ENCODE measurements at regions not wholly inside any gene's neighbourhood (a gene's known extent, or its start where the extent isn't known, plus 50 kb on each side); places are given as distances from the start of the nearest gene placed in this dataset.
"Not testable (repeated sequence)": the region's sequence is repeated elsewhere in the genome, so short reads cannot be mapped to it uniquely, and the experiment has no call there.

GRCh38 chr2:22942441-22942840 lies 442.5 kb upstream of the KLHL29 start:
- no peak overlapping the region for H3K4me3 Mint-ChIP-seq

GRCh38 chr2:22944143-22944542 lies 440.8 kb upstream of the KLHL29 start:
- Mint-ChIP-seq H3K9me3 (no peaks in the 10 kb centered on the region), H3K4me3 (no peak overlapping the region), H3K4me1 (ENCODE audit: low read depth) (no peaks in the 10 kb centered on the region), H3K36me3 (ENCODE audit: insufficient read depth in 2 of 2) (no peaks in the 10 kb centered on the region), H3K27me3 (ENCODE audit: low read depth) (no peaks in the 10 kb centered on the region), H3K27ac (no peak overlapping the region)
- ATAC-seq (replicated peaks in 1 of 2) (no peak), DNase-seq (no peak)

More at GRCh38 chr2:22942441-22942840, 442.5 kb upstream of the KLHL29 start:
- H3K27me3 Mint-ChIP-seq (ENCODE audit: low read depth) = no peaks in the 10 kb centered on the region
- ATAC-seq (replicated peaks in 1 of 2) = no peak
- H3K9me3 Mint-ChIP-seq = no peaks in the 10 kb centered on the region
- no peaks in the 10 kb centered on the region for H3K4me1 Mint-ChIP-seq (ENCODE audit: low read depth)
- H3K27ac Mint-ChIP-seq = no peak overlapping the region
- no peak for DNase-seq
- no peaks in the 10 kb centered on the region for H3K36me3 Mint-ChIP-seq (ENCODE audit: insufficient read depth in 2 of 2)

GRCh38 chr2:22946553-22946952 lies 438.4 kb upstream of the KLHL29 start:
- H3K9me3 Mint-ChIP-seq = no peaks in the 10 kb centered on the region
- DNase-seq (no peak), ATAC-seq (replicated peaks in 1 of 2) (no peak)
- no peak overlapping the region for H3K4me3 Mint-ChIP-seq
- no peaks in the 10 kb centered on the region for H3K36me3 Mint-ChIP-seq (ENCODE audit: insufficient read depth in 2 of 2)
- no peaks in the 10 kb centered on the region for H3K27me3 Mint-ChIP-seq (ENCODE audit: low read depth)
- H3K4me1 Mint-ChIP-seq (ENCODE audit: low read depth) = no peaks in the 10 kb centered on the region
- no peak overlapping the region for H3K27ac Mint-ChIP-seq

- Mint-ChIP-seq H3K4me1 (ENCODE audit: low read depth) (no peaks in the 10 kb centered on the region), H3K27me3 (ENCODE audit: low read depth) (no peaks in the 10 kb centered on the region), H3K4me3 (no peak overlapping the region), H3K27ac (no peak overlapping the region), H3K9me3 (no peaks in the 10 kb centered on the region), H3K36me3 (ENCODE audit: insufficient read depth in 2 of 2) (no peaks in the 10 kb centered on the region)
- DNase-seq = no peak
- no peak for ATAC-seq (replicated peaks in 1 of 2)
Observed at GRCh38 chr2:22947741-22948140, 437.2 kb upstream of the KLHL29 start.

- no peaks in the 10 kb centered on the region for H3K27me3 Mint-ChIP-seq (ENCODE audit: low read depth)
- no peaks in the 10 kb centered on the region for H3K36me3 Mint-ChIP-seq (ENCODE audit: insufficient read depth in 2 of 2)
- H3K27ac Mint-ChIP-seq = no peak overlapping the region
- no peaks in the 10 kb centered on the region for H3K9me3 Mint-ChIP-seq
- DNase-seq = no peak
- no peak for ATAC-seq (replicated peaks in 1 of 2)
- H3K4me3 Mint-ChIP-seq = no peak overlapping the region
- H3K4me1 Mint-ChIP-seq (ENCODE audit: low read depth) = no peaks in the 10 kb centered on the region
Observed at GRCh38 chr2:22950431-22950830, 434.5 kb upstream of the KLHL29 start.

- Mint-ChIP-seq H3K27me3 (ENCODE audit: low read depth) (no peaks in the 10 kb centered on the region), H3K27ac (no peak overlapping the region), H3K36me3 (ENCODE audit: insufficient read depth in 2 of 2) (no peaks in the 10 kb centered on the region), H3K4me3 (no peak overlapping the region), H3K9me3 (no peaks in the 10 kb centered on the region), H3K4me1 (ENCODE audit: low read depth) (no peaks in the 10 kb centered on the region)
- DNase-seq (no peak), ATAC-seq (replicated peaks in 1 of 2) (no peak)
Observed at GRCh38 chr2:22952656-22953225, 432.2 kb upstream of the KLHL29 start.

- no peak for ATAC-seq (replicated peaks in 1 of 2)
- Mint-ChIP-seq H3K9me3 (no peaks in the 10 kb centered on the region), H3K36me3 (ENCODE audit: insufficient read depth in 2 of 2) (no peaks in the 10 kb centered on the region), H3K4me1 (ENCODE audit: low read depth) (no peaks in the 10 kb centered on the region), H3K27me3 (ENCODE audit: low read depth) (no peaks in the 10 kb centered on the region), H3K4me3 (no peak overlapping the region), H3K27ac (no peak overlapping the region)
- no peak for DNase-seq
Observed at GRCh38 chr2:22957446-22957845, 427.5 kb upstream of the KLHL29 start.

GRCh38 chr2:22958308-22958707 lies 426.7 kb upstream of the KLHL29 start:
- no peaks in the 10 kb centered on the region for H3K27me3 Mint-ChIP-seq (ENCODE audit: low read depth)
- H3K9me3 Mint-ChIP-seq = no peaks in the 10 kb centered on the region

GRCh38 chr2:22967756-22968155 lies 417.2 kb upstream of the KLHL29 start:
- H3K27ac Mint-ChIP-seq = no peak overlapping the region
- no peak overlapping the region for H3K4me3 Mint-ChIP-seq
- DNase-seq = no peak
- no peaks in the 10 kb centered on the region for H3K36me3 Mint-ChIP-seq (ENCODE audit: insufficient read depth in 2 of 2)
- H3K4me1 Mint-ChIP-seq (ENCODE audit: low read depth) = no peaks in the 10 kb centered on the region
- no peak for ATAC-seq (replicated peaks in 1 of 2)
- peaks cover 0 to 1% of the 10 kb centered on the region in 2 donors for H3K9me3 Mint-ChIP-seq
- H3K27me3 Mint-ChIP-seq (ENCODE audit: low read depth) = no peaks in the 10 kb centered on the region

More at GRCh38 chr2:22958308-22958707, 426.7 kb upstream of the KLHL29 start:
- Mint-ChIP-seq H3K4me1 (ENCODE audit: low read depth) (no peaks in the 10 kb centered on the region), H3K4me3 (no peak overlapping the region), H3K36me3 (ENCODE audit: insufficient read depth in 2 of 2) (no peaks in the 10 kb centered on the region), H3K27ac (no peak overlapping the region)
- no peak for DNase-seq
- no peak for ATAC-seq (replicated peaks in 1 of 2)

- Mint-ChIP-seq H3K9me3 (peaks cover 0 to 1% of the 10 kb centered on the region in 2 donors), H3K36me3 (ENCODE audit: insufficient read depth in 2 of 2) (no peaks in the 10 kb centered on the region), H3K27ac (no peak overlapping the region), H3K4me1 (ENCODE audit: low read depth) (no peaks in the 10 kb centered on the region), H3K27me3 (ENCODE audit: low read depth) (no peaks in the 10 kb centered on the region), H3K4me3 (no peak overlapping the region)
- no peak for DNase-seq
- no peak for ATAC-seq (replicated peaks in 1 of 2)
Observed at GRCh38 chr2:22970284-22970975, 414.5 kb upstream of the KLHL29 start.

- H3K27me3 Mint-ChIP-seq (ENCODE audit: low read depth) = no peaks in the 10 kb centered on the region
- H3K4me1 Mint-ChIP-seq (ENCODE audit: low read depth) = no peaks in the 10 kb centered on the region
- no peak overlapping the region for H3K27ac Mint-ChIP-seq
- ATAC-seq (replicated peaks in 1 of 2) (no peak), DNase-seq (no peak)
- H3K36me3 Mint-ChIP-seq (ENCODE audit: insufficient read depth in 2 of 2) = no peaks in the 10 kb centered on the region
- H3K9me3 Mint-ChIP-seq = peaks cover 0 to 1% of the 10 kb centered on the region in 2 donors
- H3K4me3 Mint-ChIP-seq = no peak overlapping the region
Observed at GRCh38 chr2:22970991-22971390, 414.0 kb upstream of the KLHL29 start.

- no peak overlapping the region for H3K4me3 Mint-ChIP-seq
- no peak overlapping the region for H3K27ac Mint-ChIP-seq
- peaks cover 2 to 3% of the 10 kb centered on the region in 2 donors for H3K36me3 Mint-ChIP-seq (ENCODE audit: insufficient read depth in 2 of 2)
- H3K27me3 Mint-ChIP-seq (ENCODE audit: low read depth) = no peaks in the 10 kb centered on the region
- DNase-seq (no peak), ATAC-seq (replicated peaks in 1 of 2) (no peak)
- H3K9me3 Mint-ChIP-seq = peaks cover 0 to 2% of the 10 kb centered on the region in 2 donors
- H3K4me1 Mint-ChIP-seq (ENCODE audit: low read depth) = no peaks in the 10 kb centered on the region
Observed at GRCh38 chr2:22981785-22982184, 403.2 kb upstream of the KLHL29 start.

- H3K4me3 Mint-ChIP-seq; H3K9me3 Mint-ChIP-seq; H3K4me1 Mint-ChIP-seq (ENCODE audit: low read depth); H3K27me3 Mint-ChIP-seq (ENCODE audit: low read depth); ATAC-seq (replicated peaks in 1 of 2); H3K36me3 Mint-ChIP-seq (ENCODE audit: insufficient read depth in 2 of 2); H3K27ac Mint-ChIP-seq; DNase-seq: not testable (repeated sequence)
Observed at GRCh38 chr2:22984152-22984551, 400.8 kb upstream of the KLHL29 start.

GRCh38 chr2:22990246-22990645 lies 394.7 kb upstream of the KLHL29 start:
- H3K9me3 Mint-ChIP-seq = no peaks in the 10 kb centered on the region
- H3K4me3 Mint-ChIP-seq = no peak overlapping the region
- H3K27me3 Mint-ChIP-seq (ENCODE audit: low read depth) = no peaks in the 10 kb centered on the region
- H3K27ac Mint-ChIP-seq = no peak overlapping the region
- no peaks in the 10 kb centered on the region for H3K36me3 Mint-ChIP-seq (ENCODE audit: insufficient read depth in 2 of 2)
- no peak for DNase-seq
- H3K4me1 Mint-ChIP-seq (ENCODE audit: low read depth) = no peaks in the 10 kb centered on the region
- no peak for ATAC-seq (replicated peaks in 1 of 2)

Measured in activated T-cell treated with anti-CD3 and anti-CD28 coated beads, Interleukin-2, amount 50 U/mL, for 72 hours (primary cell).